IPS-11a (cell line): ENCODE measurements at regions not wholly inside any gene's neighbourhood (a gene's known extent, or its start where the extent isn't known, plus 50 kb on each side); places are given as distances from the start of the nearest gene placed in this dataset.

Source experiments
- H3K4me3 ChIP-seq: one replicate; pipeline ENCODE4 v1.5.1; 2013; ENCODE audit warnings: low read depth, low read length, control low read depth

GRCh38 chr10:129078346-129078745 is 388.7 kb upstream of the MGMT start:
- H3K4me3 ChIP-seq, result no peak overlapping the region

GRCh38 chr10:129078746-129079145 is 388.3 kb upstream of the MGMT start:
- H3K4me3 ChIP-seq, result no peak overlapping the region

GRCh38 chr10:129079705-129080104 is 387.3 kb upstream of the MGMT start:
- H3K4me3 ChIP-seq, result no peak overlapping the region

- H3K4me3 ChIP-seq, result no peak overlapping the region
Measured at GRCh38 chr10:129085811-129086210, 381.2 kb upstream of the MGMT start.

- no peak overlapping the region for H3K4me3 ChIP-seq
Measured at GRCh38 chr10:129089341-129089740, 377.7 kb upstream of the MGMT start.

GRCh38 chr10:129090165-129090564 is 376.9 kb upstream of the MGMT start:
- H3K4me3 ChIP-seq, result no peak overlapping the region

- H3K4me3 ChIP-seq, result no peak overlapping the region
Measured at GRCh38 chr10:129090618-129091366, 376.2 kb upstream of the MGMT start.

- H3K4me3 ChIP-seq, result no peak overlapping the region
Measured at GRCh38 chr10:129093641-129094040, 373.4 kb upstream of the MGMT start.

GRCh38 chr10:129094233-129094632 is 372.8 kb upstream of the MGMT start:
- H3K4me3 ChIP-seq, result no peak overlapping the region

- H3K4me3 ChIP-seq, result no peak overlapping the region
Measured at GRCh38 chr10:129094861-129095260, 372.2 kb upstream of the MGMT start.

GRCh38 chr10:129095680-129096064 is 371.4 kb upstream of the MGMT start:
- no peak overlapping the region for H3K4me3 ChIP-seq

GRCh38 chr10:129096065-129096984 is 370.7 kb upstream of the MGMT start:
- H3K4me3 ChIP-seq, result no peak overlapping the region

GRCh38 chr10:129097776-129098330 is 369.2 kb upstream of the MGMT start:
- no peak overlapping the region for H3K4me3 ChIP-seq

GRCh38 chr10:129098517-129098916 is 368.5 kb upstream of the MGMT start:
- H3K4me3 ChIP-seq, result no peak overlapping the region

GRCh38 chr10:129099486-129099885 is 367.6 kb upstream of the MGMT start:
- no peak overlapping the region for H3K4me3 ChIP-seq

- H3K4me3 ChIP-seq, result no peak overlapping the region
Measured at GRCh38 chr10:129099992-129100391, 367.0 kb upstream of the MGMT start.

GRCh38 chr10:129101232-129101980 is 365.6 kb upstream of the MGMT start:
- no peak overlapping the region for H3K4me3 ChIP-seq

GRCh38 chr10:129102906-129103693 is 363.9 kb upstream of the MGMT start:
- H3K4me3 ChIP-seq, result no peak overlapping the region

GRCh38 chr10:129104266-129105045 is 362.6 kb upstream of the MGMT start:
- H3K4me3 ChIP-seq, result no peak overlapping the region
